HCT116 (cell line): ENCODE measurements at regions not wholly inside any gene's neighbourhood (a gene's known extent, or its start where the extent isn't known, plus 50 kb on each side); places are given as distances from the start of the nearest gene placed in this dataset.

Experiments used
- ATAC-seq: fragments of 200-7000 bp; cut with Tn5 transposase; 2 replicates; pipeline ENCODE4 v1.9.1; 2020; ENCODE audit warnings: mild to moderate bottlenecking, moderate library complexity
- BruUV-seq: library from RNA; stranded (reverse); fragments of 400-500 nt; replicated peaks from 2 replicates; lab custom pipeline; 2021; lab: Mats Ljungman, UMichigan
- CTCF ChIA-PET: fragments of 300-600 bp; sonication (Branson Sonifier 250); formaldehyde crosslinking; loops from one replicate; lab custom pipeline; 2021; ENCODE audit warnings: antibody characterized with exemption; lab: Charles Lee
- POLR2A ChIA-PET: fragments of 300-600, 350-600 bp; sonication (Branson Sonifier 250); formaldehyde crosslinking; loops from one replicate; lab custom pipeline; 2021; ENCODE audit warnings: antibody characterized with exemption; lab: Charles Lee
- RAD21 ChIA-PET, 2 experiments: fragments of 300-600 bp; sonication (Branson Sonifier 250); formaldehyde crosslinking; loops; one replicate each; lab custom pipeline; 2023; ENCODE audit warnings: low total read pairs in 2 of 2; ENCODE audit not compliant: uncharacterized antibody in 2 of 2, unreplicated experiment in 2 of 2, low non-redundant PET in 1 of 2; lab: Charles Lee
- DNase-seq: peaks from one replicate; pipeline ENCODE4 v3.0.0-alpha.2; 2010; ENCODE audit warnings: low read depth, low spot score
- H2AFZ ChIP-seq: fragments of 200-600 bp; shearing (Covaris generic), sonication (generic); 2 replicates; pipeline ENCODE4 v1.6.1; 2017; ENCODE audit warnings: low read depth, mixed run types, mixed read lengths, antibody characterized with exemption, low read length; ENCODE audit not compliant: poor library complexity, severe bottlenecking
- H3K27ac ChIP-seq: 2 replicates; pipeline ENCODE4 v1.5.1; 2012; ENCODE audit warnings: low read depth, low read length
- H3K27me3 ChIP-seq: fragments of 200-600 bp; sonication (generic); 2 replicates; pipeline ENCODE4 v1.6.1; 2016; ENCODE audit warnings: mixed run types, low read length, mixed read lengths; ENCODE audit not compliant: insufficient read depth
- H3K36me3 ChIP-seq, 2 experiments: fragments of 200-500 bp in 1 of 2; fragments of 200-600 bp in 1 of 2; sonication (Bioruptor generic) in 1 of 2; sonication (generic) in 1 of 2; 2 replicates each; pipeline versions ENCODE4 v1.5.1 to v1.6.1; 2014 to 2016; ENCODE audit warnings: low read length in 2 of 2, inconsistent platforms in 1 of 2, mixed read lengths in 1 of 2, mixed run types in 1 of 2; ENCODE audit not compliant: insufficient read depth in 2 of 2, control insufficient read depth in 1 of 2
- H3K4me1 ChIP-seq, 2 experiments: fragments of 200-600 bp in 1 of 2; sonication (generic) in 1 of 2; 2 replicates each; pipeline versions ENCODE4 v1.5.1 to v1.6.1; 2012 to 2017; ENCODE audit warnings: low read length in 2 of 2, inconsistent platforms in 1 of 2, mild to moderate bottlenecking in 1 of 2, mixed read lengths in 1 of 2, mixed run types in 1 of 2, moderate library complexity in 1 of 2; ENCODE audit not compliant: insufficient read depth in 2 of 2, control insufficient read depth in 1 of 2
- H3K4me2 ChIP-seq: fragments of 200-600 bp; sonication (generic); 2 replicates; pipeline ENCODE4 v1.6.1; 2017; ENCODE audit warnings: mixed run types, low read length, mixed read lengths
- H3K4me3 ChIP-seq, 2 experiments: fragments of 200-600 bp in 1 of 2; sonication (generic) in 1 of 2; replicated peaks in 1 of 2; 2 replicates each; pipeline ENCODE4 v1.5.1; 2011 to 2016; ENCODE audit warnings: low read length in 2 of 2, control low read depth in 1 of 2, low read depth in 1 of 2, mild to moderate bottlenecking in 1 of 2, mixed read lengths in 1 of 2, mixed run types in 1 of 2
- H3K79me2 ChIP-seq: fragments of 200-600 bp; sonication (generic); 2 replicates; pipeline ENCODE4 v1.6.1; 2017; ENCODE audit warnings: mild to moderate bottlenecking, mixed run types, low read length, moderate library complexity, mixed read lengths; ENCODE audit not compliant: insufficient read depth
- H3K9ac ChIP-seq: fragments of 200-600 bp; sonication (generic); 2 replicates; pipeline ENCODE4 v1.6.1; 2016; ENCODE audit warnings: low read length, mixed read lengths
- H3K9me2 ChIP-seq: fragments of 200-600 bp; sonication (generic), shearing (Covaris generic); 2 replicates; pipeline ENCODE4 v1.6.1; 2017; ENCODE audit warnings: mixed run types, mild to moderate bottlenecking, moderate library complexity; ENCODE audit not compliant: insufficient read depth
- H3K9me3 ChIP-seq, 2 experiments: fragments of 200-500 bp in 1 of 2; fragments of 200-600 bp in 1 of 2; sonication (Bioruptor generic) in 1 of 2; sonication (generic) in 1 of 2; 2 replicates each; pipeline ENCODE4 v1.6.1; 2014 to 2017; ENCODE audit warnings: low read length in 2 of 2, mixed read lengths in 2 of 2, inconsistent platforms in 1 of 2, low read depth in 1 of 2, mild to moderate bottlenecking in 1 of 2, mixed run types in 1 of 2, moderate library complexity in 1 of 2; ENCODE audit not compliant: control insufficient read depth in 1 of 2, insufficient read depth in 1 of 2
- H4K20me1 ChIP-seq: fragments of 200-600 bp; sonication (generic), shearing (Covaris generic); 2 replicates; pipeline ENCODE4 v1.6.1; 2017; ENCODE audit warnings: mixed run types, mild to moderate bottlenecking, moderate library complexity; ENCODE audit not compliant: insufficient read depth
- ATF3 ChIP-seq: IDR thresholded peaks from 2 replicates; pipeline ENCODE4 v1.6.1; 2012
- CEBPB ChIP-seq: IDR thresholded peaks from 2 replicates; pipeline ENCODE4 v1.6.1; 2012; ENCODE audit warnings: low read depth
- EGR1 ChIP-seq: IDR thresholded peaks from 2 replicates; pipeline ENCODE4 v1.6.1; 2012; ENCODE audit warnings: low read depth
- ELF1 ChIP-seq: IDR thresholded peaks from 2 replicates; pipeline ENCODE4 v1.6.1; 2012; ENCODE audit warnings: low read depth, borderline replicate concordance
- EZH2 ChIP-seq: fragments of 200-600 bp; sonication (generic); IDR thresholded peaks from 2 replicates; pipeline ENCODE4 v1.6.1; 2017; ENCODE audit warnings: antibody characterized with exemption, mixed run types
- EZH2phosphoT487 ChIP-seq: fragments of 200-600 bp; IDR thresholded peaks from 2 replicates; pipeline ENCODE4 v1.6.1; 2018; ENCODE audit warnings: antibody characterized with exemption, borderline replicate concordance
- FOSL1 ChIP-seq: IDR thresholded peaks from 2 replicates; pipeline ENCODE4 v1.6.1; 2012; ENCODE audit warnings: low read depth
- JUND ChIP-seq: IDR thresholded peaks from 2 replicates; pipeline ENCODE4 v1.6.1; 2012
- POLR2A ChIP-seq: IDR thresholded peaks from 2 replicates; pipeline ENCODE4 v1.7.0; 2011; ENCODE audit warnings: borderline replicate concordance; ENCODE audit not compliant: insufficient read depth, insufficient read length; ENCODE audit errors: extremely low read depth
- RAD21 ChIP-seq: IDR thresholded peaks from 2 replicates; pipeline ENCODE4 v1.6.1; 2012; ENCODE audit warnings: low read depth, mild to moderate bottlenecking
- SIN3A ChIP-seq: IDR thresholded peaks from 2 replicates; pipeline ENCODE4 v1.6.1; 2012; ENCODE audit warnings: low read depth
- SP1 ChIP-seq: IDR thresholded peaks from 2 replicates; pipeline ENCODE4 v1.6.1; 2012; ENCODE audit warnings: low read depth
- SRF ChIP-seq: IDR thresholded peaks from 2 replicates; pipeline ENCODE4 v1.6.1; 2012; ENCODE audit warnings: low read depth
- ZBTB33 ChIP-seq: IDR thresholded peaks from 2 replicates; pipeline ENCODE4 v1.6.1; 2011; ENCODE audit warnings: mild to moderate bottlenecking, low read length, moderate library complexity; ENCODE audit not compliant: insufficient replicate concordance; ENCODE audit errors: extremely low read depth
- ZFX ChIP-seq: fragments of 450-650 bp; IDR thresholded peaks from 2 replicates; pipeline ENCODE4 v1.6.1; 2017
- ZNF274 ChIP-seq: fragments of 200-500 bp; sonication (Bioruptor generic); IDR thresholded peaks from 2 replicates; pipeline ENCODE4 v1.6.1; 2014; ENCODE audit warnings: mild to moderate bottlenecking, low read depth, low read length, inconsistent platforms
- intact Hi-C: fragments of 100-400 bp; cut with micrococcal nuclease; formaldehyde crosslinking; loops from 2 replicates; pipeline ENCODE4 v1.10.0; 2022
- TF ChIP-seq, protein P1 (sequence below): IDR thresholded peaks from 2 replicates; pipeline ENCODE4 v1.6.1; 2012; ENCODE audit warnings: low read depth
- TF ChIP-seq, protein P2 (sequence below), 3 experiments: fragments of 200-600 bp in 1 of 3; sonication (generic) in 1 of 3; IDR thresholded peaks in 2 of 3; conservative IDR thresholded peaks in 1 of 3; 2 replicates each; pipeline ENCODE4 v1.5.1; 2012 to 2017; ENCODE audit warnings: low read depth in 2 of 3, low read length in 2 of 3, antibody characterized with exemption in 1 of 3, borderline replicate concordance in 1 of 3, control low read depth in 1 of 3, mild to moderate bottlenecking in 1 of 3, mixed read lengths in 1 of 3, mixed run types in 1 of 3, moderate library complexity in 1 of 3; ENCODE audit not compliant: insufficient read depth in 1 of 3

- TF ChIP-seq EZH2phosphoT487 (no peak), POLR2A (no peak), SRF (no peak), ATF3 (no peak), RAD21 (no peak), ZBTB33 (no peak), EZH2 (no peak), ELF1 (no peak), JUND (no peak), ZFX (no peak), FOSL1 (no peak), SIN3A (no peak), ZNF274 (no peak), CEBPB (no peak), EGR1 (no peak), SP1 (no peak)
- TF ChIP-seq, protein P1, sequence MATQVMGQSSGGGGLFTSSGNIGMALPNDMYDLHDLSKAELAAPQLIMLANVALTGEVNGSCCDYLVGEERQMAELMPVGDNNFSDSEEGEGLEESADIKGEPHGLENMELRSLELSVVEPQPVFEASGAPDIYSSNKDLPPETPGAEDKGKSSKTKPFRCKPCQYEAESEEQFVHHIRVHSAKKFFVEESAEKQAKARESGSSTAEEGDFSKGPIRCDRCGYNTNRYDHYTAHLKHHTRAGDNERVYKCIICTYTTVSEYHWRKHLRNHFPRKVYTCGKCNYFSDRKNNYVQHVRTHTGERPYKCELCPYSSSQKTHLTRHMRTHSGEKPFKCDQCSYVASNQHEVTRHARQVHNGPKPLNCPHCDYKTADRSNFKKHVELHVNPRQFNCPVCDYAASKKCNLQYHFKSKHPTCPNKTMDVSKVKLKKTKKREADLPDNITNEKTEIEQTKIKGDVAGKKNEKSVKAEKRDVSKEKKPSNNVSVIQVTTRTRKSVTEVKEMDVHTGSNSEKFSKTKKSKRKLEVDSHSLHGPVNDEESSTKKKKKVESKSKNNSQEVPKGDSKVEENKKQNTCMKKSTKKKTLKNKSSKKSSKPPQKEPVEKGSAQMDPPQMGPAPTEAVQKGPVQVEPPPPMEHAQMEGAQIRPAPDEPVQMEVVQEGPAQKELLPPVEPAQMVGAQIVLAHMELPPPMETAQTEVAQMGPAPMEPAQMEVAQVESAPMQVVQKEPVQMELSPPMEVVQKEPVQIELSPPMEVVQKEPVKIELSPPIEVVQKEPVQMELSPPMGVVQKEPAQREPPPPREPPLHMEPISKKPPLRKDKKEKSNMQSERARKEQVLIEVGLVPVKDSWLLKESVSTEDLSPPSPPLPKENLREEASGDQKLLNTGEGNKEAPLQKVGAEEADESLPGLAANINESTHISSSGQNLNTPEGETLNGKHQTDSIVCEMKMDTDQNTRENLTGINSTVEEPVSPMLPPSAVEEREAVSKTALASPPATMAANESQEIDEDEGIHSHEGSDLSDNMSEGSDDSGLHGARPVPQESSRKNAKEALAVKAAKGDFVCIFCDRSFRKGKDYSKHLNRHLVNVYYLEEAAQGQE, result no peak
- TF ChIP-seq, protein P2, sequence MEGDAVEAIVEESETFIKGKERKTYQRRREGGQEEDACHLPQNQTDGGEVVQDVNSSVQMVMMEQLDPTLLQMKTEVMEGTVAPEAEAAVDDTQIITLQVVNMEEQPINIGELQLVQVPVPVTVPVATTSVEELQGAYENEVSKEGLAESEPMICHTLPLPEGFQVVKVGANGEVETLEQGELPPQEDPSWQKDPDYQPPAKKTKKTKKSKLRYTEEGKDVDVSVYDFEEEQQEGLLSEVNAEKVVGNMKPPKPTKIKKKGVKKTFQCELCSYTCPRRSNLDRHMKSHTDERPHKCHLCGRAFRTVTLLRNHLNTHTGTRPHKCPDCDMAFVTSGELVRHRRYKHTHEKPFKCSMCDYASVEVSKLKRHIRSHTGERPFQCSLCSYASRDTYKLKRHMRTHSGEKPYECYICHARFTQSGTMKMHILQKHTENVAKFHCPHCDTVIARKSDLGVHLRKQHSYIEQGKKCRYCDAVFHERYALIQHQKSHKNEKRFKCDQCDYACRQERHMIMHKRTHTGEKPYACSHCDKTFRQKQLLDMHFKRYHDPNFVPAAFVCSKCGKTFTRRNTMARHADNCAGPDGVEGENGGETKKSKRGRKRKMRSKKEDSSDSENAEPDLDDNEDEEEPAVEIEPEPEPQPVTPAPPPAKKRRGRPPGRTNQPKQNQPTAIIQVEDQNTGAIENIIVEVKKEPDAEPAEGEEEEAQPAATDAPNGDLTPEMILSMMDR (IDR thresholded peaks at IDR 0.05 in 2 of 3, conservative IDR thresholded peaks at IDR 0.05 in 1 of 3; ENCODE audit: borderline replicate concordance in 1 of 3, insufficient read depth in 1 of 3, low read depth in 2 of 3, low read length in 2 of 3), result no peak
- TF ChIP-seq, all 23 proteins: peak for 0
- Histone ChIP-seq H3K4me2 (no peak overlapping the region), H2AFZ (no peak overlapping the region), H3K36me3 (no peaks in the 10 kb centered on the region), H3K27ac (no peak overlapping the region), H3K79me2 (no peaks in the 10 kb centered on the region), H3K27me3 (no peaks in the 10 kb centered on the region), H4K20me1 (no peaks in the 10 kb centered on the region), H3K4me1 (no peaks in the 10 kb centered on the region), H3K4me3 (no peak overlapping the region), H3K9me2 (no peaks in the 10 kb centered on the region), H3K9ac (no peak overlapping the region), H3K9me3 (peaks cover 9 to 12% of the 10 kb centered on the region in 2 experiments; a peak in 3 of 4 replicates)
- ChIA-PET POLR2A (no interaction called here), CTCF (no interaction called here), RAD21 (no interaction called here)
- DNase-seq, result no peak
- ATAC-seq, result no peak
- no TSS peak for BruUV-seq
- intact Hi-C loops, result no loop called here
These were observed 59.6 kb downstream of the BARX1 start for GRCh38 chr9:93895535-93895934.
